HCT116 (cell line): ENCODE measurements at regions not wholly inside any gene's neighbourhood (a gene's known extent, or its start where the extent isn't known, plus 50 kb on each side); places are given as distances from the start of the nearest gene placed in this dataset.

ENCODE experiments used
- ATAC-seq: fragments of 200-7000 bp; cut with Tn5 transposase; 2 replicates; pipeline ENCODE4 v1.9.1; 2020; ENCODE audit warnings: mild to moderate bottlenecking, moderate library complexity
- BruUV-seq: library from RNA; stranded (reverse); fragments of 400-500 nt; replicated peaks from 2 replicates; lab custom pipeline; 2021; lab: Mats Ljungman, UMichigan
- CTCF ChIA-PET: fragments of 300-600 bp; sonication (Branson Sonifier 250); formaldehyde crosslinking; loops from one replicate; lab custom pipeline; 2021; ENCODE audit warnings: antibody characterized with exemption; lab: Charles Lee
- POLR2A ChIA-PET: fragments of 300-600, 350-600 bp; sonication (Branson Sonifier 250); formaldehyde crosslinking; loops from one replicate; lab custom pipeline; 2021; ENCODE audit warnings: antibody characterized with exemption; lab: Charles Lee
- RAD21 ChIA-PET, 2 experiments: fragments of 300-600 bp; sonication (Branson Sonifier 250); formaldehyde crosslinking; loops; one replicate each; lab custom pipeline; 2023; ENCODE audit warnings: low total read pairs in 2 of 2; ENCODE audit not compliant: uncharacterized antibody in 2 of 2, unreplicated experiment in 2 of 2, low non-redundant PET in 1 of 2; lab: Charles Lee
- DNase-seq: peaks from one replicate; pipeline ENCODE4 v3.0.0-alpha.2; 2010; ENCODE audit warnings: low read depth, low spot score
- H2AFZ ChIP-seq: fragments of 200-600 bp; shearing (Covaris generic), sonication (generic); 2 replicates; pipeline ENCODE4 v1.6.1; 2017; ENCODE audit warnings: low read depth, mixed run types, mixed read lengths, antibody characterized with exemption, low read length; ENCODE audit not compliant: poor library complexity, severe bottlenecking
- H3K27ac ChIP-seq: 2 replicates; pipeline ENCODE4 v1.5.1; 2012; ENCODE audit warnings: low read depth, low read length
- H3K27me3 ChIP-seq: fragments of 200-600 bp; sonication (generic); 2 replicates; pipeline ENCODE4 v1.6.1; 2016; ENCODE audit warnings: mixed run types, low read length, mixed read lengths; ENCODE audit not compliant: insufficient read depth
- H3K36me3 ChIP-seq, 2 experiments: fragments of 200-500 bp in 1 of 2; fragments of 200-600 bp in 1 of 2; sonication (Bioruptor generic) in 1 of 2; sonication (generic) in 1 of 2; 2 replicates each; pipeline versions ENCODE4 v1.5.1 to v1.6.1; 2014 to 2016; ENCODE audit warnings: low read length in 2 of 2, inconsistent platforms in 1 of 2, mixed read lengths in 1 of 2, mixed run types in 1 of 2; ENCODE audit not compliant: insufficient read depth in 2 of 2, control insufficient read depth in 1 of 2
- H3K4me1 ChIP-seq, 2 experiments: fragments of 200-600 bp in 1 of 2; sonication (generic) in 1 of 2; 2 replicates each; pipeline versions ENCODE4 v1.5.1 to v1.6.1; 2012 to 2017; ENCODE audit warnings: low read length in 2 of 2, inconsistent platforms in 1 of 2, mild to moderate bottlenecking in 1 of 2, mixed read lengths in 1 of 2, mixed run types in 1 of 2, moderate library complexity in 1 of 2; ENCODE audit not compliant: insufficient read depth in 2 of 2, control insufficient read depth in 1 of 2
- H3K4me2 ChIP-seq: fragments of 200-600 bp; sonication (generic); 2 replicates; pipeline ENCODE4 v1.6.1; 2017; ENCODE audit warnings: mixed run types, low read length, mixed read lengths
- H3K4me3 ChIP-seq, 2 experiments: fragments of 200-600 bp in 1 of 2; sonication (generic) in 1 of 2; replicated peaks in 1 of 2; 2 replicates each; pipeline ENCODE4 v1.5.1; 2011 to 2016; ENCODE audit warnings: low read length in 2 of 2, control low read depth in 1 of 2, low read depth in 1 of 2, mild to moderate bottlenecking in 1 of 2, mixed read lengths in 1 of 2, mixed run types in 1 of 2
- H3K79me2 ChIP-seq: fragments of 200-600 bp; sonication (generic); 2 replicates; pipeline ENCODE4 v1.6.1; 2017; ENCODE audit warnings: mild to moderate bottlenecking, mixed run types, low read length, moderate library complexity, mixed read lengths; ENCODE audit not compliant: insufficient read depth
- H3K9ac ChIP-seq: fragments of 200-600 bp; sonication (generic); 2 replicates; pipeline ENCODE4 v1.6.1; 2016; ENCODE audit warnings: low read length, mixed read lengths
- H3K9me2 ChIP-seq: fragments of 200-600 bp; sonication (generic), shearing (Covaris generic); 2 replicates; pipeline ENCODE4 v1.6.1; 2017; ENCODE audit warnings: mixed run types, mild to moderate bottlenecking, moderate library complexity; ENCODE audit not compliant: insufficient read depth
- H3K9me3 ChIP-seq, 2 experiments: fragments of 200-500 bp in 1 of 2; fragments of 200-600 bp in 1 of 2; sonication (Bioruptor generic) in 1 of 2; sonication (generic) in 1 of 2; 2 replicates each; pipeline ENCODE4 v1.6.1; 2014 to 2017; ENCODE audit warnings: low read length in 2 of 2, mixed read lengths in 2 of 2, inconsistent platforms in 1 of 2, low read depth in 1 of 2, mild to moderate bottlenecking in 1 of 2, mixed run types in 1 of 2, moderate library complexity in 1 of 2; ENCODE audit not compliant: control insufficient read depth in 1 of 2, insufficient read depth in 1 of 2
- H4K20me1 ChIP-seq: fragments of 200-600 bp; sonication (generic), shearing (Covaris generic); 2 replicates; pipeline ENCODE4 v1.6.1; 2017; ENCODE audit warnings: mixed run types, mild to moderate bottlenecking, moderate library complexity; ENCODE audit not compliant: insufficient read depth
- EGR1 ChIP-seq: IDR thresholded peaks from 2 replicates; pipeline ENCODE4 v1.6.1; 2012; ENCODE audit warnings: low read depth
- ELF1 ChIP-seq: IDR thresholded peaks from 2 replicates; pipeline ENCODE4 v1.6.1; 2012; ENCODE audit warnings: low read depth, borderline replicate concordance
- EZH2 ChIP-seq: fragments of 200-600 bp; sonication (generic); IDR thresholded peaks from 2 replicates; pipeline ENCODE4 v1.6.1; 2017; ENCODE audit warnings: antibody characterized with exemption, mixed run types
- FOSL1 ChIP-seq: IDR thresholded peaks from 2 replicates; pipeline ENCODE4 v1.6.1; 2012; ENCODE audit warnings: low read depth
- RAD21 ChIP-seq: IDR thresholded peaks from 2 replicates; pipeline ENCODE4 v1.6.1; 2012; ENCODE audit warnings: low read depth, mild to moderate bottlenecking
- SIN3A ChIP-seq: IDR thresholded peaks from 2 replicates; pipeline ENCODE4 v1.6.1; 2012; ENCODE audit warnings: low read depth
- SP1 ChIP-seq: IDR thresholded peaks from 2 replicates; pipeline ENCODE4 v1.6.1; 2012; ENCODE audit warnings: low read depth
- SRF ChIP-seq: IDR thresholded peaks from 2 replicates; pipeline ENCODE4 v1.6.1; 2012; ENCODE audit warnings: low read depth
- ZFX ChIP-seq: fragments of 450-650 bp; IDR thresholded peaks from 2 replicates; pipeline ENCODE4 v1.6.1; 2017
- ZNF274 ChIP-seq: fragments of 200-500 bp; sonication (Bioruptor generic); IDR thresholded peaks from 2 replicates; pipeline ENCODE4 v1.6.1; 2014; ENCODE audit warnings: mild to moderate bottlenecking, low read depth, low read length, inconsistent platforms
- intact Hi-C: fragments of 100-400 bp; cut with micrococcal nuclease; formaldehyde crosslinking; loops from 2 replicates; pipeline ENCODE4 v1.10.0; 2022
- TF ChIP-seq, protein P1 (sequence below): IDR thresholded peaks from 2 replicates; pipeline ENCODE4 v1.6.1; 2012; ENCODE audit warnings: low read depth
- TF ChIP-seq, protein P2 (sequence below): IDR thresholded peaks from 2 replicates; pipeline ENCODE4 v1.6.1; 2012
- TF ChIP-seq, protein P3 (sequence below): IDR thresholded peaks from 2 replicates; pipeline ENCODE4 v1.6.1; 2011; ENCODE audit warnings: mild to moderate bottlenecking, low read length, moderate library complexity; ENCODE audit not compliant: insufficient replicate concordance; ENCODE audit errors: extremely low read depth
- TF ChIP-seq, protein P4 (sequence below), 3 experiments: fragments of 200-600 bp in 1 of 3; sonication (generic) in 1 of 3; IDR thresholded peaks in 2 of 3; conservative IDR thresholded peaks in 1 of 3; 2 replicates each; pipeline ENCODE4 v1.5.1; 2012 to 2017; ENCODE audit warnings: low read depth in 2 of 3, low read length in 2 of 3, antibody characterized with exemption in 1 of 3, borderline replicate concordance in 1 of 3, control low read depth in 1 of 3, mild to moderate bottlenecking in 1 of 3, mixed read lengths in 1 of 3, mixed run types in 1 of 3, moderate library complexity in 1 of 3; ENCODE audit not compliant: insufficient read depth in 1 of 3

DNA sequence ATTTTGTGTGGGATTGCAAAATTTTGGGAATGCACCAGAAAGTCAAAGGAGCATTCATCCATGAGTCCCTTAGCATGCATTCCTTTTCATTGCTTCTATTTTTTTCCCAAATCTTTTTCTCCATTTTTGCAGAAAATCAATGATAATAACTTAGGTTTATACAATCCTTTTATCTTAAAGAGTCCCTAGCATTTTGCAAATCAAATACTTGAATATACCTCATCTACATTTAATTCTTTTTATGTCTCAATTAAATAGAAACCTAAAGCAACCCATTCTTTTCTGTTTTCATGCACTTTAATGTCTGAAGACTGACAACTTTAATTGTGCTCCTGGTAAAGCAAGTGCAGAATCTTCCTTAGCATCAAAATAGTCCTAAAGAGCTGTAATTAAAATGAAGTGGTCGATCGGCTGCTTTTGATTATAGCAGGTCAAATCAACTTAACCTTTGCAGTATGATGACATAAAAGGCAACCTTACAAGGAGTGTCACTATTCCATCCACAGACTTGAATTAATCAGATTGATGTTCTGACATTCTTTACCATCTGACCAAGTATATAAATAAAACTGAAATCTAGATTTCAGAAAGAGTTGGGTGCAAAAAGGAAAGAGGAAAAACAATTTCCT is 168.4 kb downstream of the ALG10B start:
- no peaks in the 10 kb centered on the region for H3K9me3 ChIP-seq
- POLR2A ChIA-PET = no interaction called here
- no peaks in the 10 kb centered on the region for H3K36me3 ChIP-seq
- no peak overlapping the region for H3K4me3 ChIP-seq
- TF ChIP-seq EZH2 = no peak
- no peak for TF ChIP-seq RAD21
- TF ChIP-seq ZNF274 = no peak
- TF ChIP-seq EGR1 = no peak
- TF ChIP-seq, protein P1, sequence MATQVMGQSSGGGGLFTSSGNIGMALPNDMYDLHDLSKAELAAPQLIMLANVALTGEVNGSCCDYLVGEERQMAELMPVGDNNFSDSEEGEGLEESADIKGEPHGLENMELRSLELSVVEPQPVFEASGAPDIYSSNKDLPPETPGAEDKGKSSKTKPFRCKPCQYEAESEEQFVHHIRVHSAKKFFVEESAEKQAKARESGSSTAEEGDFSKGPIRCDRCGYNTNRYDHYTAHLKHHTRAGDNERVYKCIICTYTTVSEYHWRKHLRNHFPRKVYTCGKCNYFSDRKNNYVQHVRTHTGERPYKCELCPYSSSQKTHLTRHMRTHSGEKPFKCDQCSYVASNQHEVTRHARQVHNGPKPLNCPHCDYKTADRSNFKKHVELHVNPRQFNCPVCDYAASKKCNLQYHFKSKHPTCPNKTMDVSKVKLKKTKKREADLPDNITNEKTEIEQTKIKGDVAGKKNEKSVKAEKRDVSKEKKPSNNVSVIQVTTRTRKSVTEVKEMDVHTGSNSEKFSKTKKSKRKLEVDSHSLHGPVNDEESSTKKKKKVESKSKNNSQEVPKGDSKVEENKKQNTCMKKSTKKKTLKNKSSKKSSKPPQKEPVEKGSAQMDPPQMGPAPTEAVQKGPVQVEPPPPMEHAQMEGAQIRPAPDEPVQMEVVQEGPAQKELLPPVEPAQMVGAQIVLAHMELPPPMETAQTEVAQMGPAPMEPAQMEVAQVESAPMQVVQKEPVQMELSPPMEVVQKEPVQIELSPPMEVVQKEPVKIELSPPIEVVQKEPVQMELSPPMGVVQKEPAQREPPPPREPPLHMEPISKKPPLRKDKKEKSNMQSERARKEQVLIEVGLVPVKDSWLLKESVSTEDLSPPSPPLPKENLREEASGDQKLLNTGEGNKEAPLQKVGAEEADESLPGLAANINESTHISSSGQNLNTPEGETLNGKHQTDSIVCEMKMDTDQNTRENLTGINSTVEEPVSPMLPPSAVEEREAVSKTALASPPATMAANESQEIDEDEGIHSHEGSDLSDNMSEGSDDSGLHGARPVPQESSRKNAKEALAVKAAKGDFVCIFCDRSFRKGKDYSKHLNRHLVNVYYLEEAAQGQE = no peak
- no peak for TF ChIP-seq SIN3A
- TF ChIP-seq, protein P2, sequence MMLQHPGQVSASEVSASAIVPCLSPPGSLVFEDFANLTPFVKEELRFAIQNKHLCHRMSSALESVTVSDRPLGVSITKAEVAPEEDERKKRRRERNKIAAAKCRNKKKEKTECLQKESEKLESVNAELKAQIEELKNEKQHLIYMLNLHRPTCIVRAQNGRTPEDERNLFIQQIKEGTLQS = no peak
- TF ChIP-seq ELF1 = no peak
- TF ChIP-seq SRF = no peak
- TF ChIP-seq, protein P3, sequence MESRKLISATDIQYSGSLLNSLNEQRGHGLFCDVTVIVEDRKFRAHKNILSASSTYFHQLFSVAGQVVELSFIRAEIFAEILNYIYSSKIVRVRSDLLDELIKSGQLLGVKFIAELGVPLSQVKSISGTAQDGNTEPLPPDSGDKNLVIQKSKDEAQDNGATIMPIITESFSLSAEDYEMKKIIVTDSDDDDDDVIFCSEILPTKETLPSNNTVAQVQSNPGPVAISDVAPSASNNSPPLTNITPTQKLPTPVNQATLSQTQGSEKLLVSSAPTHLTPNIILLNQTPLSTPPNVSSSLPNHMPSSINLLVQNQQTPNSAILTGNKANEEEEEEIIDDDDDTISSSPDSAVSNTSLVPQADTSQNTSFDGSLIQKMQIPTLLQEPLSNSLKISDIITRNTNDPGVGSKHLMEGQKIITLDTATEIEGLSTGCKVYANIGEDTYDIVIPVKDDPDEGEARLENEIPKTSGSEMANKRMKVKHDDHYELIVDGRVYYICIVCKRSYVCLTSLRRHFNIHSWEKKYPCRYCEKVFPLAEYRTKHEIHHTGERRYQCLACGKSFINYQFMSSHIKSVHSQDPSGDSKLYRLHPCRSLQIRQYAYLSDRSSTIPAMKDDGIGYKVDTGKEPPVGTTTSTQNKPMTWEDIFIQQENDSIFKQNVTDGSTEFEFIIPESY = no peak
- no peak for TF ChIP-seq SP1
- TF ChIP-seq, protein P4, sequence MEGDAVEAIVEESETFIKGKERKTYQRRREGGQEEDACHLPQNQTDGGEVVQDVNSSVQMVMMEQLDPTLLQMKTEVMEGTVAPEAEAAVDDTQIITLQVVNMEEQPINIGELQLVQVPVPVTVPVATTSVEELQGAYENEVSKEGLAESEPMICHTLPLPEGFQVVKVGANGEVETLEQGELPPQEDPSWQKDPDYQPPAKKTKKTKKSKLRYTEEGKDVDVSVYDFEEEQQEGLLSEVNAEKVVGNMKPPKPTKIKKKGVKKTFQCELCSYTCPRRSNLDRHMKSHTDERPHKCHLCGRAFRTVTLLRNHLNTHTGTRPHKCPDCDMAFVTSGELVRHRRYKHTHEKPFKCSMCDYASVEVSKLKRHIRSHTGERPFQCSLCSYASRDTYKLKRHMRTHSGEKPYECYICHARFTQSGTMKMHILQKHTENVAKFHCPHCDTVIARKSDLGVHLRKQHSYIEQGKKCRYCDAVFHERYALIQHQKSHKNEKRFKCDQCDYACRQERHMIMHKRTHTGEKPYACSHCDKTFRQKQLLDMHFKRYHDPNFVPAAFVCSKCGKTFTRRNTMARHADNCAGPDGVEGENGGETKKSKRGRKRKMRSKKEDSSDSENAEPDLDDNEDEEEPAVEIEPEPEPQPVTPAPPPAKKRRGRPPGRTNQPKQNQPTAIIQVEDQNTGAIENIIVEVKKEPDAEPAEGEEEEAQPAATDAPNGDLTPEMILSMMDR (IDR thresholded peaks at IDR 0.05 in 2 of 3, conservative IDR thresholded peaks at IDR 0.05 in 1 of 3; ENCODE audit: borderline replicate concordance in 1 of 3, insufficient read depth in 1 of 3, low read depth in 2 of 3, low read length in 2 of 3) = no peak
- no peak for TF ChIP-seq ZFX
- no peak for TF ChIP-seq FOSL1
- TF ChIP-seq, all 23 proteins: peak for 0
- H3K27ac ChIP-seq = no peak overlapping the region
- no peak overlapping the region for H3K9ac ChIP-seq
- no peak overlapping the region for H3K4me2 ChIP-seq
- no peaks in the 10 kb centered on the region for H3K9me2 ChIP-seq
- H4K20me1 ChIP-seq = no peaks in the 10 kb centered on the region
- no peaks in the 10 kb centered on the region for H3K79me2 ChIP-seq
- no peaks in the 10 kb centered on the region for H3K27me3 ChIP-seq
- no TSS peak for BruUV-seq
- CTCF ChIA-PET = no interaction called here
- no peaks in the 10 kb centered on the region for H3K4me1 ChIP-seq
- DNase-seq (no peak), ATAC-seq (no peak)
- intact Hi-C loops = no loop called here
- RAD21 ChIA-PET = no interaction called here
- H2AFZ ChIP-seq = no peak overlapping the region
